ENCODE measurements at regions not wholly inside any gene's neighbourhood (a gene's known extent, or its start where the extent isn't known, plus 50 kb on each side); places are given as distances from the start of the nearest gene placed in this dataset.

GRCh38 chr1:5254131-5254725 lies 599.8 kb downstream of the AJAP1 start:
- DNase-seq (ENCODE audit: low read depth), result no peak
- TF ChIP-seq CTCF (conservative IDR thresholded peaks at IDR 0.05; ENCODE audit: low read depth, low read length), result no peak
- no peak overlapping the region for H3K4me3 ChIP-seq (ENCODE audit: low read depth, low read length)

- no peak for DNase-seq (ENCODE audit: low read depth)
- no peak for TF ChIP-seq CTCF (conservative IDR thresholded peaks at IDR 0.05; ENCODE audit: low read depth, low read length)
- no peak overlapping the region for H3K4me3 ChIP-seq (ENCODE audit: low read depth, low read length)
These were observed 598.6 kb downstream of the AJAP1 start for GRCh38 chr1:5253036-5253435.

- DNase-seq (ENCODE audit: low read depth), result no peak
- H3K4me3 ChIP-seq (ENCODE audit: low read depth, low read length), result no peak overlapping the region
- no peak for TF ChIP-seq CTCF (conservative IDR thresholded peaks at IDR 0.05; ENCODE audit: low read depth, low read length)
These were observed 595.9 kb downstream of the AJAP1 start for GRCh38 chr1:5250336-5250735.

GRCh38 chr1:5245348-5245747 lies 590.9 kb downstream of the AJAP1 start:
- no peak for DNase-seq (ENCODE audit: low read depth)
- no peak overlapping the region for H3K4me3 ChIP-seq (ENCODE audit: low read depth, low read length)
- TF ChIP-seq CTCF (conservative IDR thresholded peaks at IDR 0.05; ENCODE audit: low read depth, low read length), result no peak

GRCh38 chr1:5244631-5245285 lies 590.3 kb downstream of the AJAP1 start:
- DNase-seq (ENCODE audit: low read depth), result no peak
- H3K4me3 ChIP-seq (ENCODE audit: low read depth, low read length), result no peak overlapping the region
- no peak for TF ChIP-seq CTCF (conservative IDR thresholded peaks at IDR 0.05; ENCODE audit: low read depth, low read length)

- no peak for DNase-seq (ENCODE audit: low read depth)
- TF ChIP-seq CTCF (conservative IDR thresholded peaks at IDR 0.05; ENCODE audit: low read depth, low read length), result no peak
- no peak overlapping the region for H3K4me3 ChIP-seq (ENCODE audit: low read depth, low read length)
These were observed 588.4 kb downstream of the AJAP1 start for GRCh38 chr1:5242850-5243249.

GRCh38 chr1:5239911-5240310 lies 585.5 kb downstream of the AJAP1 start:
- H3K4me3 ChIP-seq (ENCODE audit: low read depth, low read length), result no peak overlapping the region
- no peak for TF ChIP-seq CTCF (conservative IDR thresholded peaks at IDR 0.05; ENCODE audit: low read depth, low read length)
- no peak for DNase-seq (ENCODE audit: low read depth)

All from epithelial cell of proximal tubule (primary cell).